ENCODE measurements at regions not wholly inside any gene's neighbourhood (a gene's known extent, or its start where the extent isn't known, plus 50 kb on each side); places are given as distances from the start of the nearest gene placed in this dataset.

- FAIRE-seq (no peak), DNase-seq (ENCODE audit: insufficient read length, low spot score) (no peak)
Measured at GRCh38 chr4:56241500-56241899, 145.8 kb downstream of the AASDH start.

GRCh38 chr4:56240554-56241174 is 146.6 kb downstream of the AASDH start:
- FAIRE-seq (no peak), DNase-seq (ENCODE audit: insufficient read length, low spot score) (peak; percentile 2)

DNA sequence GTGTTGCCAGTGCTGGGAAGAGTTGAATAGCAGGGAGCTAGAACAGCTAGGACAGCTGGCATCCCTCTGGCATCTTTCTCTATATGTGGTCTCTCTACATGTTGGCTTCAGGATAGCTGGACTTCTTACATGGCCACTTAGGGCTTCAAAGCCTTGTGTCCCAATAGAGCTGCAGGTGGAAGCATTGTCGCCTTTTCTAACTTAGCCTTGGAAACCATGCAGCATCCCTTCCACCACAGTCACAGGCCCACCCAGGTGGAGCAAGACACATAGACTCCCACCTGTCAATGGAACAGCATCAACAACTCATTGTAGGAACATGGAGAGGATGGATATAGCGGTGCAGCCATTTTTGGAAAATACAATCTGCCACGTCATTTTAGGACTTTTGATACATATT is 149.0 kb downstream of the AASDH start:
- DNase-seq (ENCODE audit: insufficient read length, low spot score) (no peak), FAIRE-seq (no peak)

- no peak for FAIRE-seq
- DNase-seq (ENCODE audit: insufficient read length, low spot score): no peak
Measured at GRCh38 chr4:56235725-56236124, 151.6 kb downstream of the AASDH start.

DNA sequence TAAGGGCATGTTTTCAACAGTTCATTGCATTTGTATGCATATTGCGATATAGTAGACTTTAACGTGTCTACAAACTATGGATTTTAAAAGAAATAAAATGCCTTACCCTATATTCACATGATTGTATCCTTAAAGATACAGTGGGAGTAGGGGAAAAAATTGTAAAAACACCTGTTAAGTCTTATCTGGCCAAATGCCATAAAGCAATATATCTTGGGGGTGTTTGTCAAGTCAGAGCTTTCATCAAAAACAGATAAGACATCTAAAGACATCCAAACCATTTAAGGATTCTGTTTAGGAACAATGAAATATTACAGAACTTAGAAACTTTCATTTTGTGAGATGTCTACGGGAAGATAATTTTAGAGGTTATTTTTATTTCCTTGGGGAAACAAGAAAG is 152.3 kb downstream of the AASDH start:
- DNase-seq (ENCODE audit: insufficient read length, low spot score) (no peak), FAIRE-seq (no peak)

DNA sequence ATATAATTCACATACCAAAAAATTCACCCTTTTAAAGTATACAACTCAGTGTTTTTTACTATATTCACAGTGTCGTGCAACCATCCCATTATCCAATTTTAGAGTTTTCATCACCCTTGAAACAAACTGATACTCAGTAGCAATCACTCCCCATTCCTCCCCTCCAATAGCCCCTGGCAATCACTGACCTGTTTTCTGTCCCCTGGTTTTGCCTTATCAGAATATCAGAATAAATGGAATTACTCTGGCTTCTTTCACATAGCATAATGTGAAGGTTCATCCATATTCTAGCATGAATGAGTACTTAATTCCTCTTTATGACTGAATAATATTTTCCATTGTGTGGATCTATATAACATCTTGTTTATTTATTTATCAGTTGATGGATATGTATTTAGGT is 153.2 kb downstream of the AASDH start:
- no peak for FAIRE-seq
- no peak for DNase-seq (ENCODE audit: insufficient read length, low spot score)

DNA sequence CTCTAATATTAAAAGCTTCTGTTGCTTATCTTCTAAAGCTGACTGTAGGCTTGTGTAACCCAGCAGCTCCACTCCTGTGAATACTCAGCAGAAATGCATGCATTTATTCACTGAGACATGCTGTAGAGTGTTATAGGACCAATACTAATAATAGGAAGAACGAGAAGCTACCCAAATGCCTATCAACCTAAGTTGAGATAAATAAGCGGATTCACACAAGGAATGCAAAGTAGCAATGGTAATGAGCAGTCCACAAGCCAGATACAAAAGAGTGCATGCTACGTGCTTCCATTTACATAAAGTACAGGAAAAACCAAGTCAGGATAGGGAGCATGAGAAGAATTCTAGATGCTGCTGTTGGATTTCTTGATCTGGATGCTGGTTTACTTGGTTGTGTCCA is 155.9 kb downstream of the AASDH start:
- no peak for DNase-seq (ENCODE audit: insufficient read length, low spot score)
- no peak for FAIRE-seq

DNA sequence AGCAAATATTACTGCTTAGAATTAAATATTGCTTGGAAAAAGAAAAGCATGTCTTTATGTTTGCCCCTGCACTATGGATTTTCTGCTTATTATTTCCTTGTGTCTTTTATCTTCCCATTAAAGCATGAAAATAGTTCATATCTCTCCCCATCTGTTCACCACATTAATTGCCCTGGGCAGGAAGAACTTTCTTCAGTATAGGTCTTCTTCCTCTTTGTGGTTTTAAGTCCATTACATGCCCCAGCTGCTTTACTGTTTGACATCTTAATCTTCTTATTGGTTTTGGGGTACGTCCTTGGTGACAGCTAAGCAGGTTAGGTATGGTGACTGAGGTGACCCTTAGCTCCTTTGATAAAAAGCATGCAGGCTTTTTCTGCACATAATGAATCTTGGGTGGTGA is 157.3 kb downstream of the AASDH start:
- FAIRE-seq (no peak), DNase-seq (ENCODE audit: insufficient read length, low spot score) (no peak)

- FAIRE-seq (no peak), DNase-seq (ENCODE audit: insufficient read length, low spot score) (no peak)
Measured at GRCh38 chr4:56227301-56227835, 159.9 kb downstream of the AASDH start.

- FAIRE-seq (no peak), DNase-seq (ENCODE audit: insufficient read length, low spot score) (no peak)
Measured at GRCh38 chr4:56226579-56226978, 160.7 kb downstream of the AASDH start.

- FAIRE-seq: no peak
Measured at GRCh38 chr4:56224641-56225040, 162.7 kb downstream of the AASDH start.

DNA sequence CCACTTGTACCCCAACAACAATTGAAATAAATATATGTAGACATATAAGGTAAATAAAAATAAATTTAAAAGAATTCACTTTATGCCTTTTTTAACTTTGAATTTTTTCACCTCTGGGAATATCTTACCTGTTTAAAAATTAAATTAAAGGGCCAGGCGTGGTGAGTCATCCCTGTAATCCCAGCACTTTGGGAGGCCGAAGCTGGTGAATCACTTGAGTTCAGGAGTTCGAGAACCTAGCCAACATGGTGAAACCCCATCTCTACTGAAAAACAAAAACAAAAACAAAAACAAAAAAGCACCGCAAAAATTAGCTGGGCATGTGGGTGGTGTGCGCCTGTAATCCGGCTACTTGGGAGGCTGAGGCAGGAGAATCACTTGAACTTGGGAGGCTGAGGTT is 164.8 kb downstream of the AASDH start:
- no peak for FAIRE-seq
- DNase-seq (ENCODE audit: insufficient read length, low spot score): no peak

More at GRCh38 chr4:56224641-56225040, 162.7 kb downstream of the AASDH start:
- no peak for DNase-seq (ENCODE audit: insufficient read length, low spot score)

- DNase-seq (ENCODE audit: insufficient read length, low spot score) (no peak), FAIRE-seq (no peak)
Measured at GRCh38 chr4:56220261-56220660, 167.0 kb downstream of the AASDH start.

DNA sequence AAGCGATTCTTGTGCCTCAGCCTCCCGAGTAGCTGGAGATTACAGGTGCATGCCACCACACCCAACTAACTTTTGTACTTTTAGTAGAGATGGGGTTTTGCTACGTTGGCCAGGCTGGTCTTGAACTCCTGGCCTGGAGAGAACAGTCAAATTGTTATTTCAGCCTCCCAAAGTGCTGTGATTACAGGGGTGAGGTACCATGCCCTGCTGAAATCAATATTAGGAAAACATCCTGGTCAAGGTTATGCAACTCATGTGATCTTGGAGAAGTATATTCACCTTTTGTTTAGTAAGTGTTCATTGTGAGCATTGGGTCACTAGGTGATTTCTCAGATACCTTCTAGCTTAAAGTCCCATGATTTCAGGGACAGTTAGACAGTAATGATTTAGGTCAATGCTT is 167.8 kb downstream of the AASDH start:
- DNase-seq (ENCODE audit: insufficient read length, low spot score) (no peak), FAIRE-seq (no peak)

- no peak for DNase-seq (ENCODE audit: insufficient read length, low spot score)
- FAIRE-seq: no peak
Measured at GRCh38 chr4:56218230-56218895, 168.9 kb downstream of the AASDH start.

- DNase-seq (ENCODE audit: insufficient read length, low spot score) (no peak), FAIRE-seq (no peak)
Measured at GRCh38 chr4:56217343-56217890, 169.9 kb downstream of the AASDH start.

DNA sequence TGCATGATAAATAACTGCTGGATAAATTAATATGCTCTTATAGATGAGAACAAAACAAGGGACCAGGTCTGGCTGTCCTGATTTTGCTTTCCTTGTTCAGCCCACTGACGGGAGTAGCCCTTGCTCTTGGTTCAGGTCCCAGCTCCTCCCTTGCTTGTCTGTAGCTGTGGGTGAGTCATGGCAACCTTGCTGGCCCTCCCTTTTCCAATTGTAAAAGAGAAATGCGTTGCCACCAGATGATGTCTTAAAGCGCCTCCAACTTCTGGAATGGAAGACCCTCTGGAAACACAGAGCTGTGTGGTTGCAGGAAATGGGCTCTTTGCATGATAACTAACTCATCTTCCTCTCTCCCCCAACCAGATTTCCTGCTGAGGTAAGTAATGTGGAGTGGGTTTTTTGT is 171.4 kb downstream of the AASDH start:
- DNase-seq (ENCODE audit: insufficient read length, low spot score) (peak; percentile 8), FAIRE-seq (no peak)

- FAIRE-seq (no peak), DNase-seq (ENCODE audit: insufficient read length, low spot score) (no peak)
Measured at GRCh38 chr4:56215141-56215783, 172.0 kb downstream of the AASDH start.

GRCh38 chr4:56213543-56213942 is 173.7 kb downstream of the AASDH start:
- DNase-seq (ENCODE audit: insufficient read length, low spot score) (no peak), FAIRE-seq (no peak)

- no peak for FAIRE-seq
- DNase-seq (ENCODE audit: insufficient read length, low spot score): no peak
Measured at GRCh38 chr4:56212774-56213173, 174.5 kb downstream of the AASDH start.

DNA sequence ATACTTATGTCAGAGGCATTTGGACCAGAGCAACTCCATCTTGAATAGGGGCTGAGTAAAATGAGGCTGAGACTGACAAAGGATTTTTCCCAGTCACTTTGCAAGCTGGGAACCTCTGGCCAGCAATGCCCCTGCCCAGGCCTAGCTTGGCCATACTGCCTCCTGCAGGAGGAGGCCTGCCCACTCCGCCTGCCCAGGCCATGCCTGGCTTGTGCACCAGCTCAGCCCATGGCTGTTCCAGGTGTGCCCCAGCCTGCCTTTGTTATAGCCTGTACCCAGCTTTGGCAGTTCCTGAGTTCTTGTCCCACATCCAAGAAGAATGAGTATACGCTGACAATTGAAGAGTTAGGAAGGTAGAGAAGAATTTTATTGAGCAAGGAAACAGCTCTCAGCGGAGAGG is 176.1 kb downstream of the AASDH start:
- FAIRE-seq: no peak

DNA sequence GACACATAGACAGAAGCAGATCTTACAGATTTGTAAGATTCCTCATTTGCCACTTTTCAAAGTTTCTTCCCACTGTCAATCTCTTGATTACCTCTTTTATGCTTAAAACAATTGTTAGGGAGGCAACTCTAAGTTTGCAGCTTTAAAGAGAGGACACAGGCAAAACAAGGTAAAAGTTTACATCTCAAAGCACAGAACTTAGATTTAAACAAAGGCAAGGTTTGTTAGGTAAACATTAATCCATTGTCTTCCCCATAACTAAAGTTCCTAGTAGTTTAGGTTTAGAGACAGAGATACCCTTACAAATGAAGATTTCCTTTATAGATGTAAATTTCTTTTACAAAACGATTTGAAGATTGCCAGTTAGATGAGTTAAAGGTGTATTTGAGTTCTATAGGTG is 176.9 kb downstream of the AASDH start:
- DNase-seq (ENCODE audit: insufficient read length, low spot score) (no peak), FAIRE-seq (no peak)

More for the DNA sequence above, 176.1 kb downstream of the AASDH start:
- DNase-seq (ENCODE audit: insufficient read length, low spot score): no peak
